Endothelial cell of umbilical vein (primary cell): ENCODE measurements at regions not wholly inside any gene's neighbourhood (a gene's known extent, or its start where the extent isn't known, plus 50 kb on each side); places are given as distances from the start of the nearest gene placed in this dataset.

ENCODE experiments used
- BruUV-seq: library from RNA; stranded (reverse); fragments of 400-500 nt; replicated peaks from 2 replicates; lab custom pipeline; 2021; lab: Mats Ljungman, UMichigan
- CTCF ChIA-PET: fragments of 300-600, 350-600 bp; sonication (Branson Sonifier 250); formaldehyde crosslinking; loops from one replicate; lab custom pipeline; 2021; ENCODE audit warnings: antibody characterized with exemption, inconsistent platforms; lab: Charles Lee
- POLR2A ChIA-PET: fragments of 300-600, 350-600 bp; sonication (Branson Sonifier 250); formaldehyde crosslinking; loops from one replicate; lab custom pipeline; 2021; ENCODE audit warnings: antibody characterized with exemption, inconsistent platforms; lab: Charles Lee
- DNase-seq: peaks from one replicate; pipeline ENCODE4 v3.0.0-alpha.2; 2011; ENCODE audit warnings: low read depth, low spot score
- FAIRE-seq: peaks from 2 replicates; lab custom pipeline; 2011; peaks lifted over from hg19 to GRCh38; lab: Jason Lieb, UNC
- H2AFZ ChIP-seq: 2 replicates; pipeline ENCODE4 v1.6.0; 2012; ENCODE audit warnings: low read depth, low read length, control low read depth, inconsistent platforms
- H3K27ac ChIP-seq: 2 replicates; pipeline ENCODE4 v1.5.1; 2011; ENCODE audit warnings: low read depth, mild to moderate bottlenecking, control low read depth, low read length, moderate library complexity; ENCODE audit not compliant: insufficient read depth
- H3K27me3 ChIP-seq, 2 experiments: 2 replicates each; pipeline versions ENCODE4 v1.6.0 to v1.6.1; 2011; ENCODE audit warnings: low read length in 2 of 2, mixed read lengths in 1 of 2; ENCODE audit not compliant: control insufficient read depth in 2 of 2, insufficient read depth in 2 of 2
- H3K36me3 ChIP-seq, 2 experiments: 2 replicates in 1 of 2; 3 replicates in 1 of 2; pipeline ENCODE4 v1.5.1; 2011; ENCODE audit warnings: low read length in 2 of 2, mild to moderate bottlenecking in 1 of 2, moderate library complexity in 1 of 2; ENCODE audit not compliant: control insufficient read depth in 2 of 2, insufficient read depth in 2 of 2; ENCODE audit errors: extremely low read depth in 1 of 2
- H3K4me1 ChIP-seq: 3 replicates; pipeline ENCODE4 v1.5.1; 2011; ENCODE audit warnings: mild to moderate bottlenecking, low read length; ENCODE audit not compliant: control insufficient read depth, insufficient read depth; ENCODE audit errors: extremely low read depth
- H3K4me2 ChIP-seq: 2 replicates; pipeline ENCODE4 v1.6.1; 2011; ENCODE audit warnings: low read length, control low read depth, mixed read lengths; ENCODE audit not compliant: insufficient read depth
- H3K4me3 ChIP-seq, 3 experiments: fragments of 200-600 bp in 1 of 3; sonication (generic), shearing (Covaris generic) in 1 of 3; replicated peaks in 1 of 3; 2 replicates each; pipeline ENCODE4 v1.5.1; 2011 to 2016; ENCODE audit warnings: control low read depth in 3 of 3, low read length in 3 of 3, mild to moderate bottlenecking in 2 of 3, inconsistent platforms in 1 of 3, low read depth in 1 of 3, moderate library complexity in 1 of 3; ENCODE audit not compliant: insufficient read depth in 1 of 3
- H3K79me2 ChIP-seq: 2 replicates; pipeline ENCODE4 v1.6.0; 2012; ENCODE audit warnings: low read length, inconsistent platforms; ENCODE audit not compliant: control insufficient read depth, insufficient read depth
- H3K9ac ChIP-seq: replicated peaks from 2 replicates; pipeline ENCODE3; 2011; ENCODE audit warnings: low read length, control low read depth; ENCODE audit not compliant: insufficient read depth; ENCODE audit errors: extremely low read depth
- H3K9me1 ChIP-seq: replicated peaks from 3 replicates; pipeline ENCODE4 v1.6.0; 2011; ENCODE audit warnings: mild to moderate bottlenecking, low read length; ENCODE audit not compliant: control insufficient read depth, insufficient read depth; ENCODE audit errors: extremely low read depth
- H3K9me3 ChIP-seq: replicated peaks from 2 replicates; pipeline ENCODE4 v1.5.1; 2012; ENCODE audit warnings: low read length, inconsistent platforms; ENCODE audit not compliant: control insufficient read depth, insufficient read depth
- H4K20me1 ChIP-seq: replicated peaks from 2 replicates; pipeline ENCODE3; 2011; ENCODE audit warnings: mild to moderate bottlenecking, low read length; ENCODE audit not compliant: control insufficient read depth, insufficient read depth; ENCODE audit errors: extremely low read depth
- EZH2 ChIP-seq: IDR thresholded peaks from 2 replicates; pipeline ENCODE4 v1.6.1; 2012; ENCODE audit warnings: borderline replicate concordance, low read depth, mild to moderate bottlenecking, moderate library complexity, low read length, inconsistent platforms; ENCODE audit not compliant: severe bottlenecking
- FOS ChIP-seq: IDR thresholded peaks from 2 replicates; pipeline ENCODE4 v1.6.1; 2011; ENCODE audit warnings: mild to moderate bottlenecking, low read length, moderate library complexity, borderline replicate concordance; ENCODE audit not compliant: insufficient read depth
- GATA2 ChIP-seq: IDR thresholded peaks from 2 replicates; pipeline ENCODE4 v1.7.0; 2011; ENCODE audit warnings: low read depth, mild to moderate bottlenecking, moderate library complexity, mixed read lengths, low read length; ENCODE audit not compliant: insufficient read length, insufficient read depth
- JUN ChIP-seq: IDR thresholded peaks from 2 replicates; pipeline ENCODE4 v1.6.1; 2011; ENCODE audit warnings: borderline replicate concordance, low read depth; ENCODE audit not compliant: insufficient read length, insufficient read depth
- MYC ChIP-seq: IDR thresholded peaks from one replicate; pipeline ENCODE4 v1.6.1; 2011; ENCODE audit warnings: mild to moderate bottlenecking, low read depth, low read length
- POLR2A ChIP-seq: IDR thresholded peaks from 2 replicates; pipeline ENCODE4 v1.6.1; 2012; ENCODE audit warnings: low read depth, mild to moderate bottlenecking, control low read depth, low read length
- POLR2AphosphoS5 ChIP-seq: IDR thresholded peaks from 2 replicates; pipeline ENCODE4 v1.6.1; 2012; ENCODE audit warnings: low read depth, mild to moderate bottlenecking, control low read depth, low read length, moderate library complexity; ENCODE audit not compliant: insufficient read depth
- dilution Hi-C: fragments of 300-500 bp; cut with MboI; formaldehyde crosslinking; loops from one replicate; pipeline ENCODE4 v1.15.0; 2019; ENCODE audit warnings: low sequenced_read_pairs; ENCODE audit not compliant: extremely low pct_ligation_motif_present
- intact Hi-C: fragments of 100-400 bp; cut with micrococcal nuclease; formaldehyde crosslinking; loops from one replicate; pipeline ENCODE4 v1.10.0; 2022
- TF ChIP-seq, protein P1 (sequence below), 2 donors: IDR thresholded peaks; 1 replicate in 1 of 2; 2 replicates in 1 of 2; pipeline ENCODE4 v1.5.1; 2011; ENCODE audit warnings: low read length in 2 of 2, mild to moderate bottlenecking in 2 of 2, moderate library complexity in 2 of 2, control low read depth in 1 of 2, inconsistent platforms in 1 of 2, low read depth in 1 of 2; ENCODE audit not compliant: insufficient read depth in 1 of 2; ENCODE audit errors: extremely low read depth in 1 of 2
- TF ChIP-seq, protein P2 (sequence below): IDR thresholded peaks from 2 replicates; pipeline ENCODE4 v1.6.1; 2011; ENCODE audit not compliant: insufficient read depth, insufficient read length

GRCh38 chr2:21607572-21607971, 483.8 kb downstream of the TDRD15 start:
- no peaks in the 10 kb centered on the region for H3K36me3 ChIP-seq
- ChIA-PET POLR2A (no interaction called here), CTCF (no interaction called here)
- H3K9ac ChIP-seq, result no peak overlapping the region
- no peaks in the 10 kb centered on the region for H3K27me3 ChIP-seq
- BruUV-seq, result no TSS peak
- no peak overlapping the region for H3K4me3 ChIP-seq
- no peaks in the 10 kb centered on the region for H3K4me1 ChIP-seq
- no peak overlapping the region for H2AFZ ChIP-seq
- H4K20me1 ChIP-seq, result no peaks in the 10 kb centered on the region
- H3K4me2 ChIP-seq, result no peak overlapping the region
- H3K9me1 ChIP-seq, result no peaks in the 10 kb centered on the region
- no peak for DNase-seq
- H3K27ac ChIP-seq, result no peak overlapping the region
- TF ChIP-seq EZH2 (no peak), FOS (no peak), MYC (no peak), GATA2 (no peak), JUN (no peak), POLR2A (no peak), POLR2AphosphoS5 (no peak)
- TF ChIP-seq, protein P1, sequence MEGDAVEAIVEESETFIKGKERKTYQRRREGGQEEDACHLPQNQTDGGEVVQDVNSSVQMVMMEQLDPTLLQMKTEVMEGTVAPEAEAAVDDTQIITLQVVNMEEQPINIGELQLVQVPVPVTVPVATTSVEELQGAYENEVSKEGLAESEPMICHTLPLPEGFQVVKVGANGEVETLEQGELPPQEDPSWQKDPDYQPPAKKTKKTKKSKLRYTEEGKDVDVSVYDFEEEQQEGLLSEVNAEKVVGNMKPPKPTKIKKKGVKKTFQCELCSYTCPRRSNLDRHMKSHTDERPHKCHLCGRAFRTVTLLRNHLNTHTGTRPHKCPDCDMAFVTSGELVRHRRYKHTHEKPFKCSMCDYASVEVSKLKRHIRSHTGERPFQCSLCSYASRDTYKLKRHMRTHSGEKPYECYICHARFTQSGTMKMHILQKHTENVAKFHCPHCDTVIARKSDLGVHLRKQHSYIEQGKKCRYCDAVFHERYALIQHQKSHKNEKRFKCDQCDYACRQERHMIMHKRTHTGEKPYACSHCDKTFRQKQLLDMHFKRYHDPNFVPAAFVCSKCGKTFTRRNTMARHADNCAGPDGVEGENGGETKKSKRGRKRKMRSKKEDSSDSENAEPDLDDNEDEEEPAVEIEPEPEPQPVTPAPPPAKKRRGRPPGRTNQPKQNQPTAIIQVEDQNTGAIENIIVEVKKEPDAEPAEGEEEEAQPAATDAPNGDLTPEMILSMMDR (IDR thresholded peaks at IDR 0.05; ENCODE audit: extremely low read depth in 1 of 2, insufficient read depth in 1 of 2, low read depth in 1 of 2, low read length in 2 of 2), result no peak
- TF ChIP-seq, protein P2, sequence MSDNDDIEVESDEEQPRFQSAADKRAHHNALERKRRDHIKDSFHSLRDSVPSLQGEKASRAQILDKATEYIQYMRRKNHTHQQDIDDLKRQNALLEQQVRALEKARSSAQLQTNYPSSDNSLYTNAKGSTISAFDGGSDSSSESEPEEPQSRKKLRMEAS, result no peak
- no peak for FAIRE-seq
- H3K79me2 ChIP-seq, result no peaks in the 10 kb centered on the region
- intact Hi-C loops (no loop called here), dilution Hi-C loops (no loop called here)
- H3K9me3 ChIP-seq, result peaks cover 3% of the 10 kb centered on the region
